Right lobe of liver (tissue), 6 donors: ENCODE measurements at regions not wholly inside any gene's neighbourhood (a gene's known extent, or its start where the extent isn't known, plus 50 kb on each side); places are given as distances from the start of the nearest gene placed in this dataset.

Source experiments
- ATAC-seq, 4 donors: fragments of 200-7000 bp; cut with Tn5 transposase; one replicate each; pipeline ENCODE4 v1.9.1; 2020; ENCODE audit warnings: mild to moderate bottlenecking in 4 of 4, moderate library complexity in 4 of 4
- DNase-seq, 3 donors: peaks; one replicate each; pipeline ENCODE4 v3.0.0-alpha.2; 2020
- H3K27ac ChIP-seq, 3 donors: fragments of 200-600 bp; one replicate each; pipeline ENCODE4 v1.8.0; 2022
- H3K27me3 ChIP-seq, 2 donors: fragments of 200-600 bp; one replicate each; pipeline ENCODE4 v1.8.0; 2022
- H3K36me3 ChIP-seq, 4 donors: fragments of 200-600 bp; sonication (generic) in 1 of 4; one replicate each; pipeline versions ENCODE4 v1.5.1 to v1.8.0; 2017 to 2022; ENCODE audit warnings: control low read depth in 1 of 4
- H3K4me1 ChIP-seq, 4 donors: fragments of 200-600 bp; sonication (generic) in 1 of 4; one replicate each; pipeline versions ENCODE4 v1.5.1 to v1.8.0; 2017 to 2022; ENCODE audit warnings: control low read depth in 1 of 4
- H3K4me3 ChIP-seq, 3 donors: fragments of 200-600 bp; one replicate each; pipeline ENCODE4 v1.8.0; 2022
- H3K9me3 ChIP-seq, 4 donors: fragments of 200-600 bp; sonication (generic) in 1 of 4; one replicate each; pipeline versions ENCODE4 v1.5.1 to v1.8.0; 2017 to 2022; ENCODE audit warnings: control low read depth in 1 of 4
- CTCF ChIP-seq, 4 donors: fragments of 200-600 bp in 3 of 4; fragments of 450-650 bp in 1 of 4; IDR thresholded peaks; one replicate each; pipeline versions ENCODE4 v1.5.1 to v1.8.0; 2016 to 2022; ENCODE audit warnings: antibody characterized with exemption in 4 of 4, mild to moderate bottlenecking in 2 of 4
- POLR2A ChIP-seq: fragments of 450-650 bp; IDR thresholded peaks from one replicate; pipeline ENCODE4 v1.6.1; 2017; ENCODE audit warnings: antibody characterized with exemption, mild to moderate bottlenecking
- WGBS: methylation state at CpG from one replicate; pipeline ENCODE4 v1.1.6; 2018; ENCODE audit warnings: low coverage, low lambda C conversion rate; ENCODE audit not compliant: insufficient coverage; ENCODE audit errors: missing lambda C conversion rate; 5-methylcytosine and 5-hydroxymethylcytosine counted together
- intact Hi-C, 2 donors: fragments of 100-400 bp; cut with DNase I; formaldehyde crosslinking; loops; one replicate each; pipeline versions ENCODE4 v1.11.2 to v1.14.1; 2022
- donor health status: DM: no; HTN: yes; CAD: no.
- donor health status: DM: no; HTN: no; CAD: no.
- donor health status: DM: no; HTN: no; CAD: no.
- donor health status: DM: no; HTN: yes; CAD: no.
- donor health status: DM: no; HTN: yes; CAD: no.

DNA sequence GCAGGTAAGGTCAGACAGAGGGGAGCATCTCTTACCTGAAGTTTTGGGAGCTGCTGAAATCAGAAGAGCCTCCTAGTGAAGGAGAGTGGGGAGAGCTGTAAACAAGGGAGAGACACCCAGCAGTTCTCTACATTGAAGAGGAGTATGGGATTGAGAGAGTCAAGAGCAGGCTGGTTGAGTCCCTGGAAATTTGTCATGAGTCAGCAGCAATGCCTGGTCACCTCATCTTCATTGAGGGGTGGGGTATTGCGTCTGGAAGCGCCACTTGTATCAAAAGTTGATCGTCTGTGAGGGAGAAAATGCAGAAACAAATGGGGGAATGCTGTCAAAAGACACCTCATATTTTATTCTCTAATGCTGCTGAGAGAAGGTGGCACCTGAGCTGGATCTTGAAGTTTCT lies 256.6 kb upstream of the CFAP20DC start:
- intact Hi-C loops, result no loop called here
- Histone ChIP-seq H3K27me3 (no peaks in the 10 kb centered on the region), H3K9me3 (no peaks in the 10 kb centered on the region), H3K4me3 (no peak overlapping the region), H3K4me1 (no peaks in the 10 kb centered on the region), H3K27ac (no peak overlapping the region), H3K36me3 (no peaks in the 10 kb centered on the region)
- ATAC-seq (no peak), DNase-seq (no peak)
- TF ChIP-seq CTCF (IDR thresholded peaks at IDR 0.05) (no peak), POLR2A (no peak)
- WGBS, result 81% methylated on average over 3 of the region's 3 CpGs

DNA sequence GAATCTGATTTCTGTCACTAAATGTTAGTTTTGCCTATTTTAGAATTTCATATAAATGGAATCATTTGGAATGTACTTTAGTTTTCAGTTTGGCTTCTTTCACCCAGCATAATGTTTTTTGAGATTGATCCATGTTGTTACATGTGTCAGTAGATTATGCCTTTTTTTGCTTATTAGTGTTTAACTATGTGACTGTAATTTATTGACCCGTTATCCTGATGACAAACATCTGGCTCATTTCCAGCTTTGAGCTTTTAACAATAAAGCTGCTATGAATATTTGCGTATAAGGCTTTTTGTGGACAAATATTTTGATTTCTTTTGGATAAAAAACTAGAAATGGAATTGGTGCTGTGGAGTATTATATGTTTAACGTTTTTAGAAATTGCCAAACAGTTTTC lies 254.5 kb upstream of the CFAP20DC start:
- DNase-seq (no peak), ATAC-seq (no peak)
- 44% methylated on average over 3 of the region's 3 CpGs for WGBS
- Histone ChIP-seq H3K9me3 (no peaks in the 10 kb centered on the region), H3K27me3 (no peaks in the 10 kb centered on the region), H3K4me1 (no peaks in the 10 kb centered on the region), H3K36me3 (no peaks in the 10 kb centered on the region), H3K4me3 (no peak overlapping the region), H3K27ac (no peak overlapping the region)
- intact Hi-C loops, result no loop called here
- TF ChIP-seq POLR2A (no peak), CTCF (IDR thresholded peaks at IDR 0.05) (no peak)

DNA sequence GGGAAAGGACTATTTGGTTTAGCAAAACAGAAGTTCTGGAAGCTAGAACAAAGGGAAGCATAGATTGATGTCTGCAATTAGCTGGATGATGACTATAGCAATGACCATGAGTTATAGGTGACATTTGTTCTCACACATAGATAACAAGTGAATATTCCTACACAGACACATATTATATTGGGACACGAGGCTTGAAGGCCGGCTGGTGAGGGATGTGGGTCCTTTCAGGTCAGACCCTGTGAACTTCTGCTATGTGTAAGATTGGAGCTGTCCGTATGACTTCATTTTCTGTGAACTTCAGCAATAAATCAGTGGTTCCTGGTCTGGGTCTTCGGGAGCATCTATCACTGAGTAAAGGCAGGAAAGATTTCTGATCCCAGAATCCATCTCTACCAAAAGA lies 253.6 kb upstream of the CFAP20DC start:
- Histone ChIP-seq H3K27ac (no peak overlapping the region), H3K36me3 (no peaks in the 10 kb centered on the region), H3K27me3 (no peaks in the 10 kb centered on the region), H3K9me3 (no peaks in the 10 kb centered on the region), H3K4me3 (no peak overlapping the region), H3K4me1 (no peaks in the 10 kb centered on the region)
- ATAC-seq (no peak), DNase-seq (no peak)
- intact Hi-C loops, result no loop called here
- WGBS, result 61% methylated on average over 4 of the region's 4 CpGs
- TF ChIP-seq CTCF (IDR thresholded peaks at IDR 0.05) (no peak), POLR2A (no peak)

- no peaks in the 10 kb centered on the region for H3K9me3 ChIP-seq
- no peaks in the 10 kb centered on the region for H3K36me3 ChIP-seq
- no peak for DNase-seq
- ATAC-seq, result no peak
- H3K27ac ChIP-seq, result no peak overlapping the region
- H3K4me3 ChIP-seq, result no peak overlapping the region
- no peaks in the 10 kb centered on the region for H3K4me1 ChIP-seq
- 78% methylated on average over 5 of the region's 5 CpGs for WGBS
- no peaks in the 10 kb centered on the region for H3K27me3 ChIP-seq
- intact Hi-C loops, result no loop called here
- TF ChIP-seq POLR2A (no peak), CTCF (IDR thresholded peaks at IDR 0.05) (no peak)
These were observed 252.6 kb upstream of the CFAP20DC start for GRCh38 chr3:59302442-59302841.

DNA sequence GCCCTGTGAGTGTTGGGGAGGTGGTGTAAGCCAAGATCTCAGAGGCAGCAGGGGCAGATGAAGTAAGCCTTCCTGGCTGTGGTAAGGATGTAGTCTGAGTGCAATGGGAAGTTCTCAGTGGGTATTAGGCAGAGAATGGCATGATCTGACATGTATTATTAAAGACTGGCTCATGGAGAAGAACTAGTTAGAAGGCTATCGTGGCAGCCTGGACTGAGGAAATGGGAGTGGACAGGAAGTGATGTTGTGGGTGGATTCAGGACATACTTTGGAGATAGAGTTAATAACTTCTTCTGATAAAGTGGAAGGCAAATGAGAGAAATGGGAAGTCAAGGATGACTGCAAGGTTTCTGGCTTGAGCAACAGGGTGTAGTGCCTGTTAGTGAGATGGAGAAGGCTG lies 250.9 kb upstream of the CFAP20DC start:
- no peak for TF ChIP-seq CTCF (IDR thresholded peaks at IDR 0.05)
- no peak for TF ChIP-seq POLR2A
- Histone ChIP-seq H3K4me1 (no peaks in the 10 kb centered on the region), H3K36me3 (no peaks in the 10 kb centered on the region), H3K27me3 (no peaks in the 10 kb centered on the region), H3K4me3 (no peak overlapping the region), H3K27ac (no peak overlapping the region), H3K9me3 (no peaks in the 10 kb centered on the region)
- WGBS, result 47% methylated on average over 1 of the region's 1 CpG
- DNase-seq (no peak), ATAC-seq (peak; percentile 24 to 41 (median 36))
- intact Hi-C loops, result no loop called here
